Umbilical cord (tissue), 1 donor: ENCODE measurements at regions not wholly inside any gene's neighbourhood (a gene's known extent, or its start where the extent isn't known, plus 50 kb on each side); places are given as distances from the start of the nearest gene placed in this dataset.

Experiments
- DNase-seq: peaks from one replicate; pipeline ENCODE4 v3.0.0-alpha.2; 2015; ENCODE audit warnings: low spot score

DNA sequence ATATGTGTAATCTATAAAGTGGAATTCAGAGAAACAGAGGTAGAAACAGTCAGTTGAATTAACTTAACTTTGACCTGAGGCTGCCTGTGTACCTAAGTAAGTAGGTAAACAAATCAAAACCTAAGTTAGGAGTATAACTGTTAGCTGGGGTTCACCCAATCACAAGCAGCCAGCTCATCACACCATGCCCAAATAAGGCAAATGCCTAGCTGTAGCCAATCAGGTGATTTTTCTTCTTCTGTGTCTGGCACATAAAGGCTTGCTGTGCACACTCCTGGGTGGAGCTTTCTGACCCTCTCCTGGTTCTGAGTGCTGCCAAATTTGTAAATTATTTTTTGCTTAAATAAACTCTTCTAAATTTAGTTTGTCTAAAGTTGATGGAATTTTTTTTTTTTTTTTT is 54.7 kb upstream of the TRIM39 start:
- DNase-seq, result no peak

DNA sequence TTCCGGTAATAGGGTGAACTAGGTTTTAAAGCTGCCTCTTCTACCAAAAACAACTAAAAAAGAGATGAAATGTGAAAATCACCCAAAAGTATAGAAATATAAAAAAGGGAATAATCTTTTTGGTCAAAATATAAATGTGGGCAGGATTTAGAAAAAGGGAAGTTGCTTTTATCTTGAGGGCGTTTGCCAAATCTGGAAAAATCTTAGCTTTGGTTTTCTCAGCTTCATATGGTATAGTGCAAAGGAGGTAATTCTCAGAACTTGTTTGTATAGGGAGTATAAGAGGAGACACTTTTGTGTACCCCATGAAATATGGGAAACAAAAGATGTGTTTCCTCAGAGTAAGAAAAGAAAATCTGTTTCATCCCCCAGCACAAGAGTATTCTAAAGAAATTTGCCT is 54.2 kb upstream of the TRIM26 start:
- no peak for DNase-seq

DNA sequence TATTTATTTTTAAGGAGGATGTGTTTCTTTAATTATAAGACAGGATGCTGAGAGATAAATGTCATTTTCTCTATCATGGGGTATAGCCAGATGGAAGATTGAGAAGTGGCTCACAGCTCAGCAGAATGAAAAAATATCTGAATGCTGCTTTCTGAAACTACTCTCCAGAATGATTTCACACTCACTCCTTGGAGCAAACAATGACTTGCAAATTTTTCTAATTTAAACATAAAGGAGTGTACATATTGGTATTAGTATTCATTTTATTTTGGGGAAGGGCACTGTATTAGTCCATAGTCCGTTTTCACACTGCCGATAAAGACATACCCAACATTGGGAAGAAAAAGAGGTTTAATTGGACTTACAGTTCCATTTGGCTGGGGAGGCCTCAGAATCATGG is 52.4 kb upstream of the TRIM26 start:
- DNase-seq, result no peak

DNA sequence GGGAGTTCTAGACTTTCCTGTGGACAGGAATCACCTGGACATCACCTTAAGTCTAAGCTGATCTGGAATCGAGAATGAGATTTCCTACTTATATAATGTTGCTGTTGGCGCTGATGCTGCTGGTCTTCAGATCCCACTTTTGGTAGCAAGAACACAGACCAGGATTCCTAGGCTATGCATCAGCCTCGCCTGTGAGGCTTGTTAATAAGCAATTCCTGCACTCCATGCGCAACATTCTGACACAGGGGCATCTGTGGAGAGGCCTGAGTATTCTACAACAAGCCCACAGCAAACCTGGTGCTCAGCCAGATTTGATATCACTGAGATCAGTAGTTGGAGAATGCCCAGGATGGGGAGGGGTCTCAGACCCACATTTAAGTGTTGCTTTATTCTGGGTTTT is 52.0 kb upstream of the TRIM26 start:
- DNase-seq, result no peak

DNA sequence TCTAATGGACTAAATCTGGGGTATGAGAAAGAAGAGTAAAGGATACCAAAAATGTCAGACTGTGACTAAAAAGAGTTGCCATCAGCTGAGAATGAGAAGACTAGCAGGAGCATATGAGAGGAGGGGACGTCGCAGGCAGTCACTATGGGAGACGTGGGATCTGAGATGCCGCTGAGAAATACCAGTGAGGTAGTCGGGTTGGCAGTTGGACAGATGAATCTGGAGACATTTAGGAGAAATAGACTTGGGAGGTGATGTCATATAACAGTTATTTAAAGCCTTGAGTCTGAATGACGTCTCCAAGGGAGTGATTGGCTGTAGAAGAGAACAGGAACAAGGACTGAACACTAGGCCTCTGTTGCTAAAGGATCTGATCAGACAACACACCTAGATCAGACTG is 51.5 kb upstream of the TRIM26 start:
- no peak for DNase-seq

DNA sequence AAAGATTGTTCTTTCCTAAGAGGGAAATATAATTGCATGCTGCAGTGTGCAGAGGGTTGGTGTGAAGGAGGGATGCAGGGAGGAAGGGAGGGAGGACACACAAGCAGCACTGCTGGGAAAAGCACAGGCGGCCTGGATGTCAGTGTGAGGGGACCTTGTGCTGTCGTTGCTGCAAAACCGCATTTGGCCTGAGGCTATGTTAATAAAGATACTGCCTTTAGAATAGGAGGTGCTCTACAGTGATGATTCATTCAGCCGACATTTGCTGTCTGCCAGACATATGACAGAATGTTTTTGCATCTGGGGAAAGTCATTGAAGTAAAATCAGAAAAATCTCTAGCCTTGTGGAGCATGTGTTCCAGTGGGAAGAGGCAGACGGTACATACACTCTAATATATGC is 50.5 kb upstream of the TRIM26 start:
- DNase-seq, result peak; percentile 7
